ENCODE measurements at regions not wholly inside any gene's neighbourhood (a gene's known extent, or its start where the extent isn't known, plus 50 kb on each side); places are given as distances from the start of the nearest gene placed in this dataset.

DNA sequence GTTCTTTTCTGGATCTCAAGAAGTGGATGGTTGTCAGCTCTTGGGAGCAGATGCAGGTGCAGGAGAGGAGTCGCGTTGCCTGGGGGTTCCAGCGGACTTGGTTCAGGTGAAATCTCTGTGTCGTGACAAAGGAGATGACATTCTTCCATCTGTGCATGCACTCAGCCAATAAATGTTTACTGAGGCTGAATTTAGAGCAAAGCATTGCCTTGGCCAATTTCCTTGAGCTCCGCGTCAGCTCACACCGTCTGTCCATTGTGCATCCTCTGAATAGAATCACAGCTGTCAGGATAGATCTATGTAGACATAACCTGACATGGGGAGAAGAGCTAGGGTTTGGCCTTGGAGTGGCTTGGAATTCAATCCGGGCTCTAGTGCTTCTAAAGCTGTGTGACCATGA, 343.7 kb downstream of the GLRX3 start:
- Histone ChIP-seq H3K9me3 (ENCODE audit: control insufficient read depth, low read depth, low read length) (no peaks in the 10 kb centered on the region), H3K9ac (ENCODE audit: extremely low read depth, insufficient read length, low read length) (no peak overlapping the region), H3K56ac (ENCODE audit: insufficient read length, low read depth, low read length) (no peak overlapping the region), H3K4me1 (ENCODE audit: insufficient read depth, low read length) (no peaks in the 10 kb centered on the region), H3K18ac (ENCODE audit: insufficient read length, low read depth, low read length) (no peak overlapping the region), H3K23me2 (ENCODE audit: insufficient read length, low read depth, low read length, poor library complexity, severe bottlenecking) (no peaks in the 10 kb centered on the region), H3K23ac (ENCODE audit: insufficient read length, low read depth, low read length) (no peak overlapping the region), H2BK12ac (ENCODE audit: insufficient read length, low read depth, low read length) (no peak overlapping the region), H3K14ac (ENCODE audit: insufficient read depth, low read length) (no peak overlapping the region), H3T11ph (ENCODE audit: low read length) (no peak overlapping the region), H4K5ac (ENCODE audit: insufficient read length, low read depth, low read length) (no peak overlapping the region), H3K27ac (ENCODE audit: insufficient read length, low read depth, low read length) (no peak overlapping the region), H3K4me2 (ENCODE audit: insufficient read depth, insufficient read length, low read length) (no peak overlapping the region), H2AK5ac (ENCODE audit: insufficient read length, low read length) (no peak overlapping the region), H3K27me3 (ENCODE audit: insufficient read depth, low read length) (no peaks in the 10 kb centered on the region), H4K91ac (ENCODE audit: insufficient read length, low read depth, low read length) (no peak overlapping the region), H3K79me1 (ENCODE audit: insufficient read depth, low read depth, low read length, poor library complexity, severe bottlenecking) (no peaks in the 10 kb centered on the region), H4K8ac (replicated peaks; ENCODE audit: insufficient read length, low read depth, low read length) (no peak overlapping the region), H2BK5ac (ENCODE audit: insufficient read length, low read length) (no peak overlapping the region), H2AFZ (ENCODE audit: low read length) (no peak overlapping the region), H2BK15ac (ENCODE audit: low read depth, low read length) (no peak overlapping the region), H2BK20ac (ENCODE audit: low read depth, low read length, poor library complexity, severe bottlenecking) (no peak overlapping the region), H2BK120ac (ENCODE audit: low read depth, low read length, poor library complexity, severe bottlenecking) (no peak overlapping the region), H3K4ac (ENCODE audit: low read depth, low read length) (no peak overlapping the region), H4K20me1 (ENCODE audit: control insufficient read depth, insufficient read depth, insufficient read length) (no peaks in the 10 kb centered on the region), H3K79me2 (ENCODE audit: insufficient read depth, low read length) (no peaks in the 10 kb centered on the region)
- peaks cover 3% of the 10 kb centered on the region; the same call in 1 of the 2 replicates for H3K27me3 Mint-ChIP-seq (ENCODE audit: low read depth)
- H3K4me1 Mint-ChIP-seq = peaks cover 12 to 26% of the 10 kb centered on the region in 2 experiments
- no peaks in the 10 kb centered on the region for H3K36me3 Mint-ChIP-seq (ENCODE audit: insufficient read depth in 1 of 3, low read depth in 3 of 3)
- no peak for DNase-seq
- WGBS (ENCODE audit: extremely low coverage, insufficient read length, low lambda C conversion rate) = no CpG with 5 or more reads among the region's 8 CpGs
- H3K4me3 Mint-ChIP-seq = no peak overlapping the region
- TF ChIP-seq CTCF (conservative IDR thresholded peaks at IDR 0.05) = no peak
- no peaks in the 10 kb centered on the region; a peak in 1 of 5 replicates for H3K9me3 Mint-ChIP-seq
- no peak overlapping the region for H3K27ac Mint-ChIP-seq

Measured in H9 (cell line).